ENCODE measurements at regions not wholly inside any gene's neighbourhood (a gene's known extent, or its start where the extent isn't known, plus 50 kb on each side); places are given as distances from the start of the nearest gene placed in this dataset.

DNA sequence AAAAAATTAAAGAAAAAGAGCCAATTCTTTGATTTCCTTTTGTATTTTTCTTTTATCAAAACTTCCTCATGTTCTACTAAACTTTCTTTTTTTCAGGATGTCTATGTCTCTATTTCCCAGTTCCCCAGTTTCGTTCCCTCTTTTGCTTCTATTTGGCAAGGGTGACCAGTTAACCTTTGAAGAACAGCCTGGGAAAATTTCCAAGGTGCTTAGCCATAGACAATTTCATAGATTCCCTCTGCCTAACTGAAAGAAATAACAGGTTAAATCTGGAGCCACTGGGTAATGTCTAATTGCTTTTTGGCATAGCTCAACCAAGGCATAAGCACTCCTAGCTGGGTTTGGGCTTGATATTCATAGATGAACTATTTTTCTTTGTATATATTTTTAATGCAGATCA, 272.3 kb downstream of the ADGRL2 start:
- H3K27ac ChIP-seq (replicated peaks in 1 of 4) = no peak overlapping the region
- H3K4me1 ChIP-seq = no peaks in the 10 kb centered on the region
- no peaks in the 10 kb centered on the region for H3K36me3 ChIP-seq
- no peaks in the 10 kb centered on the region for H3K27me3 ChIP-seq
- intact Hi-C loops (cut with DNase I) = no loop called here
- TF ChIP-seq EP300 (IDR thresholded peaks at IDR 0.05) (no peak), POLR2A (IDR thresholded peaks at IDR 0.05; ENCODE audit: low read depth) (no peak), CTCF (IDR thresholded peaks at IDR 0.05) (no peak), POLR2AphosphoS5 (IDR thresholded peaks at IDR 0.05) (no peak)
- no peak for DNase-seq (ENCODE audit: extremely low spot score)
- no peak overlapping the region for H3K4me3 ChIP-seq
- 36% methylated on average over 1 of the region's 1 CpG for WGBS
- no peaks in the 10 kb centered on the region for H3K9me3 ChIP-seq

DNA sequence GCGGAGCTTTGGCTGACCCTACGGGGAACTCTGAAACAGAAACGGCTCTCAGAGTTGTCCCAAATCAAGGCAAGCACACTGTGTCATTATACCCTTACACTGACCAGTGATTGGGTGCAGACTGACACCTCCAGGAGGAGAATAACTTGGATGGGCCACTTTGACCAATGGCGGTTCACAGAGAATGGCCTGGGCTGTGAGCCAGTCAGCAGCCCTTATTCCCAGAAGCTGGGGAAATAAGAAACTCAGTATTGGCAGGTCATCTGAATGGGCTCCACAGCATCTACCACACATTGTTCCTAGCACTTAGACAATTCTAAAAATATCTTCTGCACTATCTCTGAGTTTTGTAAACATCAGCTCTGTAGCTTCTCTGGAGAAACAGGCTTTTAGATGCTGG, 265.2 kb downstream of the ADGRL2 start:
- intact Hi-C loops (cut with DNase I) = no loop called here
- WGBS = 98% methylated on average over 4 of the region's 4 CpGs
- Histone ChIP-seq H3K27ac (replicated peaks in 1 of 4) (no peak overlapping the region), H3K4me3 (no peak overlapping the region), H3K27me3 (no peaks in the 10 kb centered on the region), H3K4me1 (no peaks in the 10 kb centered on the region), H3K9me3 (no peaks in the 10 kb centered on the region), H3K36me3 (no peaks in the 10 kb centered on the region)
- no peak for TF ChIP-seq EP300 (IDR thresholded peaks at IDR 0.05)
- no peak for TF ChIP-seq CTCF (IDR thresholded peaks at IDR 0.05)
- no peak for TF ChIP-seq POLR2A (IDR thresholded peaks at IDR 0.05; ENCODE audit: low read depth)
- TF ChIP-seq POLR2AphosphoS5 (IDR thresholded peaks at IDR 0.05) = no peak
- no peak for DNase-seq (ENCODE audit: extremely low spot score)

- H3K27ac ChIP-seq (replicated peaks in 1 of 4) = no peak overlapping the region
- no peak overlapping the region for H3K4me3 ChIP-seq
- TF ChIP-seq CTCF (IDR thresholded peaks at IDR 0.05) (no peak), POLR2A (IDR thresholded peaks at IDR 0.05; ENCODE audit: low read depth) (no peak), EP300 (IDR thresholded peaks at IDR 0.05) (no peak)
- DNase-seq (ENCODE audit: extremely low spot score) = no peak
- H3K36me3 ChIP-seq = no peaks in the 10 kb centered on the region
- intact Hi-C loops (cut with DNase I) = no loop called here
- H3K9me3 ChIP-seq = no peaks in the 10 kb centered on the region
- H3K4me1 ChIP-seq = no peaks in the 10 kb centered on the region
- H3K27me3 ChIP-seq = no peaks in the 10 kb centered on the region
- WGBS = 42% methylated on average over 1 of the region's 1 CpG
These were observed 264.0 kb downstream of the ADGRL2 start for GRCh38 chr1:82064691-82065090.

DNA sequence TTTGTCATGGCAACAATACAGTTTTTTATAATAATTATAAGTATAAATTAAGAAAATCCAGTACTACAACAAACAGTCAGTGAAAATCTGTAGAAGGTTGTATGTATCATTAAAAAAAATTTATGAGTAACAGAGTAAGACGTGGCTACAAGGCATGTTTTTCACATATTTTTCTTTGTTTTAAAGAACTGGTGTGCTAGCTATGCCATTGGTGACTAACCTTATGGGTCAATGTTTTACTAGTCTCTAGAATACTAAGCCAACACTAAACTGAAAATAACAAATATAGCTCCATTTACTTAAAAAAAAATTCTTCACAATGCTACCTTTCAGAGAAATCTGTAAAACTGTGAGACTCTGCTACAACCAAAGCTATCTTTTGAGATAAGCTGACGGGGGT, 261.5 kb downstream of the ADGRL2 start:
- no peaks in the 10 kb centered on the region for H3K9me3 ChIP-seq
- no peaks in the 10 kb centered on the region for H3K27me3 ChIP-seq
- no peak overlapping the region for H3K4me3 ChIP-seq
- no peaks in the 10 kb centered on the region for H3K4me1 ChIP-seq
- H3K27ac ChIP-seq (replicated peaks in 1 of 4) = no peak overlapping the region
- 88% methylated on average over 2 of the region's 2 CpGs for WGBS
- no peak for TF ChIP-seq CTCF (IDR thresholded peaks at IDR 0.05)
- no peak for TF ChIP-seq POLR2AphosphoS5 (IDR thresholded peaks at IDR 0.05)
- no peak for TF ChIP-seq POLR2A (IDR thresholded peaks at IDR 0.05; ENCODE audit: low read depth)
- no peak for TF ChIP-seq EP300 (IDR thresholded peaks at IDR 0.05)
- DNase-seq (ENCODE audit: extremely low spot score) = no peak
- intact Hi-C loops (cut with DNase I) = no loop called here
- no peaks in the 10 kb centered on the region for H3K36me3 ChIP-seq

DNA sequence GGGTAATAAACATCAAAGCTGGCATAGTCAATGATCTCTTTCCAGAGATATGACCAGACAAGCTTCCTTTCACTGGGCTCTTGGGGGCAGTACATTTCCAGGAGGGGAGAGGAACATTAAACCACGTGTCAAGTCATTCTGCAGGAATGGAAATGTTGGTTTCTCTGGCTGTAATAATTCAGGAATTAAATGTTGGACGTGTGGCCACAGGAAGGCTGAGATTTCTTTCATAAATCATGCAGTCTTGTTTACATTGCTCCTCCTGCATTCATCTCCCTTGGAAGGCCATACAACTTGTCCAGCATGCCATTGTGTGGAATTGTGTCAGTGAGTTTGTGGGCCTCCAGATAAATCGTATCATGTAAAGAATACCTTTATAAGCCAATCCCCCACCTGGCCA, 259.2 kb downstream of the ADGRL2 start:
- no peak overlapping the region for H3K4me3 ChIP-seq
- no peaks in the 10 kb centered on the region for H3K4me1 ChIP-seq
- no peak for DNase-seq (ENCODE audit: extremely low spot score)
- 23% methylated on average over 3 of the region's 3 CpGs for WGBS
- H3K27ac ChIP-seq (replicated peaks in 1 of 4) = no peak overlapping the region
- no peaks in the 10 kb centered on the region for H3K36me3 ChIP-seq
- no peaks in the 10 kb centered on the region for H3K9me3 ChIP-seq
- no peak for TF ChIP-seq CTCF (IDR thresholded peaks at IDR 0.05)
- no peak for TF ChIP-seq EP300 (IDR thresholded peaks at IDR 0.05)
- TF ChIP-seq POLR2A (IDR thresholded peaks at IDR 0.05; ENCODE audit: low read depth) = no peak
- no peak for TF ChIP-seq POLR2AphosphoS5 (IDR thresholded peaks at IDR 0.05)
- intact Hi-C loops (cut with DNase I) = no loop called here
- H3K27me3 ChIP-seq = no peaks in the 10 kb centered on the region
